RWPE1 (cell line): ENCODE measurements at regions not wholly inside any gene's neighbourhood (a gene's known extent, or its start where the extent isn't known, plus 50 kb on each side); places are given as distances from the start of the nearest gene placed in this dataset.

Source experiments
- CTCF ChIA-PET: fragments of 350-600 bp; sonication (Branson Sonifier 250); formaldehyde crosslinking; extraction: SDS; loops from one replicate; lab custom pipeline; 2021; lab: Yijun Ruan, JAX
- POLR2A ChIA-PET: fragments of 400-600 bp; formaldehyde crosslinking; extraction: SDS; loops from one replicate; lab custom pipeline; 2020; ENCODE audit warnings: antibody characterized with exemption; ENCODE audit not compliant: low non-redundant PET; lab: Yijun Ruan, JAX
- DNase-seq: peaks from one replicate; pipeline ENCODE4 v3.0.0; 2012; ENCODE audit warnings: low spot score
- H3K27ac ChIP-seq: fragments of 450-650 bp; 2 replicates; pipeline ENCODE4 v1.5.1; 2017
- CTCF ChIP-seq: fragments of 450-650 bp; conservative IDR thresholded peaks from 2 replicates; pipeline ENCODE4 v1.5.1; 2017; ENCODE audit warnings: low read depth, mild to moderate bottlenecking

GRCh38 chr10:55329796-55330195, 528.8 kb upstream of the PCDH15 start:
- ChIA-PET POLR2A (no interaction called here), CTCF (no interaction called here)
- no peak for DNase-seq
- TF ChIP-seq CTCF, result no peak
- H3K27ac ChIP-seq, result no peak overlapping the region

GRCh38 chr10:55320187-55320700, 519.2 kb upstream of the PCDH15 start:
- H3K27ac ChIP-seq, result no peak overlapping the region
- no peak for TF ChIP-seq CTCF
- POLR2A ChIA-PET, result no interaction called here
- CTCF ChIA-PET, result interaction anchor here (0.6 kb wide), 1 partner anchor 639 kb away, joined by 4 read pairs; no protein-coding TSS in a partner anchor
- no peak for DNase-seq

- no peak for TF ChIP-seq CTCF
- DNase-seq, result peak; percentile 42
- ChIA-PET POLR2A (no interaction called here), CTCF (no interaction called here)
- H3K27ac ChIP-seq, result no peak overlapping the region
These were observed 511.0 kb upstream of the PCDH15 start for GRCh38 chr10:55311848-55312635.

DNA sequence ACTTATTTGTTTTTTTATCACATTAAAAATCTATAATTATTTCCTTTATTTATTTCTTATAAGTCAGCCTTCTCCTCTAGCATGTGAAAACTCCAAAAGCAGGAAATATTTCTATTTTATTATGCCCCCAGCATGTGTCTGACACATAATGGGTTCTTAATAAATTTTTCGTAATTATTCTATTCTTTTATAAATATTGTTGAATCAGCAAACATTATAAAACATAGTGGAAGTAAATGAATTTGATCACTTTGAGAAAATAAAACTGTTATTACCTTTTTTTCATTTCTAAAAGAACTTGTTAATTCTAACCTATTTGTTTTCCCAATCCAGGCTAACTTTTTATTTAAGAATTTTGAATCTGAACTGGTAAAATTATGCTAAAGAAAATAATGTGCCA, 509.1 kb upstream of the PCDH15 start:
- ChIA-PET POLR2A (no interaction called here), CTCF (no interaction called here)
- no peak for DNase-seq
- TF ChIP-seq CTCF, result no peak
- no peak overlapping the region for H3K27ac ChIP-seq

DNA sequence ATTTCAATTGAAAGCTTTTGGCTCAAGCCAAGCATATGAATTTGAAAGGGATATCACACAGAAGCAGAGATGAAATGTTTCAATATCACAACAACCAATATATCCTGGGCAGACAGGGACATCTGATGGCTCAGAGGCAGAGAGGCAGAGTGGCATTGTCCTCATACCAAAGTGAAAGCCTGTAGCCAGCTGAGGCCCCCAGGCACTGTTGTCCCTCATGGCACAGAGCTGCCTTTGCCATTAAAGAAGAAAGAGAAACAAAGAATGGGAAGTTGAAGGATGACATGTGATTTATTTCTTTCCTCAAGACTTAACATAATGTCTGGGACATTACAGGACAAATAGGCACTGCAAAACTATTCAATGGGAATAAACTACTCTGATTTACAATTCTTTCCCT, 504.3 kb upstream of the PCDH15 start:
- POLR2A ChIA-PET, result no interaction called here
- CTCF ChIA-PET, result interaction anchor here (0.6 kb wide), 1 partner anchor 42 kb away, joined by 3 read pairs; no protein-coding TSS in a partner anchor
- DNase-seq, result no peak
- no peak overlapping the region for H3K27ac ChIP-seq
- no peak for TF ChIP-seq CTCF

- no peak for TF ChIP-seq CTCF
- DNase-seq, result no peak
- ChIA-PET POLR2A (no interaction called here), CTCF (interaction anchor here (0.7 kb wide), 1 partner anchor 23 kb away, joined by 3 read pairs; no protein-coding TSS in a partner anchor)
- H3K27ac ChIP-seq, result no peak overlapping the region
These were observed 486.3 kb upstream of the PCDH15 start for GRCh38 chr10:55287346-55287745.
